IMR-90 (cell line): ENCODE measurements at regions not wholly inside any gene's neighbourhood (a gene's known extent, or its start where the extent isn't known, plus 50 kb on each side); places are given as distances from the start of the nearest gene placed in this dataset.

Experiments
- ATAC-seq: fragments of 200-7000 bp; cut with Tn5 transposase; 2 replicates; pipeline ENCODE4 v1.9.1; 2020; ENCODE audit warnings: low read depth, mild to moderate bottlenecking, moderate library complexity
- BruUV-seq: library from RNA; stranded (reverse); fragments of 400-500 nt; replicated peaks from 2 replicates; lab custom pipeline; 2021; lab: Mats Ljungman, UMichigan
- CTCF ChIA-PET: fragments of 300-600 bp; formaldehyde crosslinking; extraction: SDS; loops from one replicate; lab custom pipeline; 2021; ENCODE audit warnings: antibody characterized with exemption; lab: Yijun Ruan, JAX
- POLR2A ChIA-PET: fragments of 300-600 bp; sonication (Branson Sonifier 250); formaldehyde crosslinking; loops from one replicate; lab custom pipeline; 2022; ENCODE audit warnings: antibody characterized with exemption; ENCODE audit not compliant: unreplicated experiment; lab: Charles Lee
- DNase-seq: peaks from one replicate; pipeline ENCODE4 v3.0.0; 2013
- H2AFZ ChIP-seq: replicated peaks from 2 replicates; pipeline ENCODE3; 2013; ENCODE audit warnings: low read length, mild to moderate bottlenecking; ENCODE audit not compliant: poor library complexity
- H2AK5ac ChIP-seq: 2 replicates; pipeline ENCODE4 v1.6.1; 2013; ENCODE audit warnings: low read depth, low read length, inconsistent platforms
- H2AK9ac ChIP-seq: replicated peaks from 2 replicates; pipeline ENCODE3; 2013; ENCODE audit warnings: mild to moderate bottlenecking, low read depth, low read length, moderate library complexity; ENCODE audit not compliant: poor library complexity
- H2BK120ac ChIP-seq: 2 replicates; pipeline ENCODE4 v1.6.1; 2013; ENCODE audit warnings: low read depth, low read length, inconsistent platforms
- H2BK15ac ChIP-seq: 3 replicates; pipeline ENCODE4 v1.6.1; 2013; ENCODE audit warnings: low read depth, low read length, inconsistent platforms
- H2BK20ac ChIP-seq: 2 replicates; pipeline ENCODE4 v1.6.1; 2013; ENCODE audit warnings: low read depth, mild to moderate bottlenecking, inconsistent platforms, low read length, moderate library complexity
- H2BK5ac ChIP-seq: 2 replicates; pipeline ENCODE4 v1.6.1; 2013; ENCODE audit warnings: mild to moderate bottlenecking, low read depth, low read length, inconsistent platforms; ENCODE audit not compliant: poor library complexity, severe bottlenecking
- H3K14ac ChIP-seq: replicated peaks from 2 replicates; pipeline ENCODE4 v1.6.1; 2013; ENCODE audit warnings: low read depth, low read length, inconsistent platforms
- H3K18ac ChIP-seq: 2 replicates; pipeline ENCODE4 v1.6.1; 2013; ENCODE audit warnings: low read depth, low read length, control low read depth
- H3K23ac ChIP-seq: 2 replicates; pipeline ENCODE4 v1.6.1; 2013; ENCODE audit warnings: low read depth, low read length, inconsistent platforms
- H3K27ac ChIP-seq: 2 replicates; pipeline ENCODE4 v1.5.1; 2013; ENCODE audit warnings: mild to moderate bottlenecking, control low read depth, low read length; ENCODE audit not compliant: insufficient read depth
- H3K27me3 ChIP-seq: 2 replicates; pipeline ENCODE4 v1.6.1; 2013; ENCODE audit warnings: low read length; ENCODE audit not compliant: control insufficient read depth, insufficient read depth
- H3K36me3 ChIP-seq: 2 replicates; pipeline ENCODE4 v1.6.1; 2013; ENCODE audit warnings: low read length, mixed read lengths; ENCODE audit not compliant: control insufficient read depth, insufficient read depth
- H3K4ac ChIP-seq: 2 replicates; pipeline ENCODE4 v1.6.1; 2013; ENCODE audit warnings: low read depth, low read length, inconsistent platforms
- H3K4me1 ChIP-seq: 2 replicates; pipeline ENCODE4 v1.6.1; 2013; ENCODE audit warnings: low read length, mixed read lengths; ENCODE audit not compliant: control insufficient read depth, insufficient read depth
- H3K4me2 ChIP-seq: 2 replicates; pipeline ENCODE4 v1.6.1; 2013; ENCODE audit warnings: low read depth, mild to moderate bottlenecking, control low read depth, low read length, moderate library complexity
- H3K4me3 ChIP-seq: 2 replicates; pipeline ENCODE4 v1.5.1; 2013; ENCODE audit warnings: low read depth, mild to moderate bottlenecking, control low read depth, low read length, moderate library complexity; ENCODE audit not compliant: insufficient read depth
- H3K56ac ChIP-seq: 2 replicates; pipeline ENCODE4 v1.6.1; 2013; ENCODE audit warnings: low read length, inconsistent platforms; ENCODE audit not compliant: insufficient read depth; ENCODE audit errors: extremely low read depth
- H3K79me1 ChIP-seq, 2 experiments: 2 replicates each; pipeline ENCODE4 v1.6.1; 2013; ENCODE audit warnings: low read length in 2 of 2, inconsistent platforms in 1 of 2, low read depth in 1 of 2
- H3K9ac ChIP-seq: 2 replicates; pipeline ENCODE4 v1.6.1; 2013; ENCODE audit warnings: low read depth, low read length, control low read depth
- H3K9me1 ChIP-seq: 2 replicates; pipeline ENCODE4 v1.6.1; 2013; ENCODE audit warnings: low read length, inconsistent platforms; ENCODE audit not compliant: insufficient read depth
- H3K9me3 ChIP-seq: 2 replicates; pipeline ENCODE4 v1.6.1; 2013; ENCODE audit warnings: low read length; ENCODE audit not compliant: control insufficient read depth, insufficient read depth
- H4K20me1 ChIP-seq: 2 replicates; pipeline ENCODE4 v1.6.1; 2013; ENCODE audit warnings: low read length, inconsistent platforms; ENCODE audit not compliant: insufficient read depth
- H4K5ac ChIP-seq: 2 replicates; pipeline ENCODE4 v1.6.1; 2013; ENCODE audit warnings: mild to moderate bottlenecking, low read depth, low read length, control low read depth
- H4K8ac ChIP-seq, 2 experiments: 2 replicates each; pipeline ENCODE4 v1.6.1; 2013; ENCODE audit warnings: low read depth in 2 of 2, low read length in 2 of 2, control low read depth in 1 of 2, inconsistent platforms in 1 of 2
- H4K91ac ChIP-seq: 2 replicates; pipeline ENCODE4 v1.6.1; 2013; ENCODE audit warnings: low read depth, low read length, inconsistent platforms; ENCODE audit not compliant: insufficient read depth
- MAFK ChIP-seq: IDR thresholded peaks from 2 replicates; pipeline ENCODE4 v1.6.1; 2012; ENCODE audit warnings: low read depth, low read length, improper control_type of control experiment
- RAD21 ChIP-seq: IDR thresholded peaks from 2 replicates; pipeline ENCODE4 v1.6.1; 2012; ENCODE audit warnings: low read length, improper control_type of control experiment
- RCOR1 ChIP-seq: IDR thresholded peaks from 2 replicates; pipeline ENCODE4 v1.6.1; 2012; ENCODE audit warnings: mild to moderate bottlenecking, low read length, improper control_type of control experiment; ENCODE audit not compliant: insufficient replicate concordance
- RFX5 ChIP-seq: IDR thresholded peaks from 2 replicates; pipeline ENCODE4 v1.8.0; 2012; ENCODE audit warnings: low read depth, mild to moderate bottlenecking, low read length, moderate library complexity
- SMC3 ChIP-seq: fragments of 150-350 bp; IDR thresholded peaks from 2 replicates; pipeline ENCODE4 v1.6.1; 2016; ENCODE audit warnings: low read depth, mild to moderate bottlenecking, antibody characterized with exemption, low read length, moderate library complexity
- USF2 ChIP-seq: fragments of 150-350 bp; IDR thresholded peaks from 2 replicates; pipeline ENCODE4 v1.6.1; 2017; ENCODE audit warnings: mild to moderate bottlenecking, antibody characterized with exemption, low read length, low read depth
- WGBS, 2 experiments: methylation state at CpG; one replicate each; pipeline versions ENCODE4 v1.1.5 to v1.1.7; 2013; ENCODE audit warnings: missing lambda C conversion rate in 2 of 2; ENCODE audit not compliant: insufficient read length in 1 of 2; ENCODE audit errors: extremely low coverage in 2 of 2; 5-methylcytosine and 5-hydroxymethylcytosine counted together
- dilution Hi-C: fragments of 300-500 bp; cut with HindIII; formaldehyde crosslinking; loops from one replicate; pipeline ENCODE4 v1.14.3; 2018; ENCODE audit warnings: low sequenced_read_pairs; ENCODE audit not compliant: unreplicated experiment
- in situ Hi-C: fragments of 300-500 bp; cut with MboI; formaldehyde crosslinking; loops from 3 replicates; pipeline ENCODE4 v1.14.3; 2019; ENCODE audit warnings: low sequenced_read_pairs, inconsistent platforms, mixed read lengths
- intact Hi-C: fragments of 100-400 bp; cut with micrococcal nuclease; formaldehyde crosslinking; loops from 2 replicates; pipeline ENCODE4 v1.10.0; 2022

GRCh38 chr14:100670017-100670752, 56.5 kb upstream of the DLK1 start:
- Histone ChIP-seq H3K4me2 (no peak overlapping the region), H4K20me1 (no peaks in the 10 kb centered on the region), H2AFZ (no peak overlapping the region), H4K8ac (no peak overlapping the region), H3K9ac (no peak overlapping the region), H3K18ac (no peak overlapping the region), H2BK20ac (no peak overlapping the region), H3K4ac (no peak overlapping the region), H3K4me1 (peaks cover 9% of the 10 kb centered on the region), H2BK15ac (no peak overlapping the region), H2BK5ac (no peak overlapping the region), H4K91ac (no peak overlapping the region), H3K23ac (no peak overlapping the region), H3K36me3 (no peaks in the 10 kb centered on the region), H3K14ac (no peak overlapping the region), H2AK9ac (no peak overlapping the region), H3K9me3 (peaks cover 5% of the 10 kb centered on the region), H3K56ac (no peak overlapping the region), H2BK120ac (no peak overlapping the region), H3K4me3 (no peak overlapping the region), H3K79me1 (no peaks in the 10 kb centered on the region), H4K5ac (no peak overlapping the region), H2AK5ac (no peak overlapping the region), H3K27ac (no peak overlapping the region), H3K9me1 (no peaks in the 10 kb centered on the region; the same call in 1 of the 2 replicates), H3K27me3 (peaks cover 75% of the 10 kb centered on the region)
- ATAC-seq = no peak
- no CpG with 5 or more reads among the region's 11 CpGs for WGBS, 2 experiments
- BruUV-seq = no TSS peak
- dilution Hi-C loops = no loop called here
- CTCF ChIA-PET = no interaction called here
- POLR2A ChIA-PET = no interaction called here
- intact Hi-C loops = no loop called here
- no peak for TF ChIP-seq RFX5
- TF ChIP-seq SMC3 = no peak
- no peak for TF ChIP-seq USF2
- no peak for TF ChIP-seq RCOR1
- no peak for TF ChIP-seq RAD21
- no peak for TF ChIP-seq MAFK
- DNase-seq = no peak
- in situ Hi-C loops = no loop called here
